Mucosa of rectum (tissue), 2 donors: ENCODE measurements at regions not wholly inside any gene's neighbourhood (a gene's known extent, or its start where the extent isn't known, plus 50 kb on each side); places are given as distances from the start of the nearest gene placed in this dataset.

ENCODE experiments used
- H3K27ac ChIP-seq, 2 donors: one replicate each; pipeline ENCODE4 v1.7.0; 2013; ENCODE audit warnings: inconsistent platforms in 2 of 2, low read depth in 2 of 2, low read length in 2 of 2
- H3K27me3 ChIP-seq, 2 donors: one replicate each; pipeline ENCODE4 v1.7.0; 2013; ENCODE audit warnings: low read length in 2 of 2; ENCODE audit not compliant: control insufficient read depth in 2 of 2, insufficient read depth in 2 of 2
- H3K36me3 ChIP-seq, 2 donors: one replicate each; pipeline ENCODE4 v1.7.0; 2013; ENCODE audit warnings: low read length in 2 of 2; ENCODE audit not compliant: control insufficient read depth in 2 of 2, insufficient read depth in 2 of 2
- H3K4me1 ChIP-seq, 2 donors: one replicate each; pipeline ENCODE4 v1.7.0; 2013; ENCODE audit warnings: low read length in 2 of 2, mild to moderate bottlenecking in 1 of 2; ENCODE audit not compliant: control insufficient read depth in 2 of 2, insufficient read depth in 2 of 2
- H3K4me3 ChIP-seq, 2 donors: one replicate each; pipeline ENCODE4 v1.7.0; 2013; ENCODE audit warnings: low read length in 2 of 2
- H3K9ac ChIP-seq, 2 donors: one replicate each; pipeline ENCODE4 v1.7.0; 2013; ENCODE audit warnings: low read length in 2 of 2, low read depth in 1 of 2, mild to moderate bottlenecking in 1 of 2
- H3K9me3 ChIP-seq, 2 donors: one replicate each; pipeline ENCODE4 v1.7.0; 2013; ENCODE audit warnings: low read length in 2 of 2; ENCODE audit not compliant: control insufficient read depth in 2 of 2
- donor health status: healthy.
- donor health status: Normal muscosa, but diverticular disease.

GRCh38 chr10:124176349-124177179 lies 83.2 kb upstream of the CHST15 start:
- no peaks in the 10 kb centered on the region for H3K9me3 ChIP-seq
- no peaks in the 10 kb centered on the region for H3K4me1 ChIP-seq
- no peak overlapping the region for H3K4me3 ChIP-seq
- no peaks in the 10 kb centered on the region for H3K36me3 ChIP-seq
- H3K27ac ChIP-seq = no peak overlapping the region
- no peaks in the 10 kb centered on the region for H3K27me3 ChIP-seq
- H3K9ac ChIP-seq = no peak overlapping the region

DNA sequence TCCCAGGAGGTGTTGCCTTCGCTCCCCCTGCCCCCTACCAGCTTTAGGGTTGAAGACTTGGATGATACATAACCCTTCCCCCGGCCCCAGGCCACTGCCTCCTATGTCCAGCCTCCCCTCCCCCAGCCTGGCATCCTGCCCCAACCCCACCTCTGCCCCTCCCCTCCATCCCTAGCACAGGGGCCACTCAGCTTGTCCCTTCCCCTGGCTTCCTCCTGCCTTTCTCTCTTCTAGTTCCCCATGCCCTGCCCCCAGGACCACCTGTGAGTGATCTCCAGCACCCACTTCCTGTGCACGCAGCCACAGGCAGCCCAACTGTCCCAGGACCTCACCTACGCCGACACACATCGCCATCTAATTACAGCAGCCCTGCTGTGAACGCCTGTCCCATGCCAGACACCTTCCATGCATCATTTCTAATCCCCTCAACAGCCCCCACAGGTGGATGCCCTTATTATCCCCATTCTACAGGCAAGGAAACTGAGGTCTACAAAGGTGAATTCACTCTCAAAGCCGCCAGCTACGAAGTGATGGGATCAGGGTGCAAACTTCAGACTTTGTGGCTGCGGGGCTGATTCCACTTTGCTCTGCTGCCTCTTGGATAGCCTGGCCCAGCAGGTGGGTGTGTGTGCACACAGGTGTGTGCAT lies 82.4 kb upstream of the CHST15 start:
- no peaks in the 10 kb centered on the region for H3K4me1 ChIP-seq
- no peaks in the 10 kb centered on the region for H3K9me3 ChIP-seq
- no peak overlapping the region for H3K27ac ChIP-seq
- H3K36me3 ChIP-seq = no peaks in the 10 kb centered on the region
- no peak overlapping the region for H3K9ac ChIP-seq
- no peak overlapping the region for H3K4me3 ChIP-seq
- H3K27me3 ChIP-seq = peaks cover 0 to 2% of the 10 kb centered on the region in 2 donors

GRCh38 chr10:124174673-124175645 lies 81.6 kb upstream of the CHST15 start:
- no peaks in the 10 kb centered on the region for H3K36me3 ChIP-seq
- no peak overlapping the region for H3K9ac ChIP-seq
- H3K27me3 ChIP-seq = peaks cover 0 to 4% of the 10 kb centered on the region in 2 donors
- no peaks in the 10 kb centered on the region for H3K4me1 ChIP-seq
- H3K27ac ChIP-seq = no peak overlapping the region
- no peak overlapping the region for H3K4me3 ChIP-seq
- H3K9me3 ChIP-seq = no peaks in the 10 kb centered on the region

GRCh38 chr10:124174071-124174566 lies 80.7 kb upstream of the CHST15 start:
- Histone ChIP-seq H3K36me3 (no peaks in the 10 kb centered on the region), H3K27ac (no peak overlapping the region)

DNA sequence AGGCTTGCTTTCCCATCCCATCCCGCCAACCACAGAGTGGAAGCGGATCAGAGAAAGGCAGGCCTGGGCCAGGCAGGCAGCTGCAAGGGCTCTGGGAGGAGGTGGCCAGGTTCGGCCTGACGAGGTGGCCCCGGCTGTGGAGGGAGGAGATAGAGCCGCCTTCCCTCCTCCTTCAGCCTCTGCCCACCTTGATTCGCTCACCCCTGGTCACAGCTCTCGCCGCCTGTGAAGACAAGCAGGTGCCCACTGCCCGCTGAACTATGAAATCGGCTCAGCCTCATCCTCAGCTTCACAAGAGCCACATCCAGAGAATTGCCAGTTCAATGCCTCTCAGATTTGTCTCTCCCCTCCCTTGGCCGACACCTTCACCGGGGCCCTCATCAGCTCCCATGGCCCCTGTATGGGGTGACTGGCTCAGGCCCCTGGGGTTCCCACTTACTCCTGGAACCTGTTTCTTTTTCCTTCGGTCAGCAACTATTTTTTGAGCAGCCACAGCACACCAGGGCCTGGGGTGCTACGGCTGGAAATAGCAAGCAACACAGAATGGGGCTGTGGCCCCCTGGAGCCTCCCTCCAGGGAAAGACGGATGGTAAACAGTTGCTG lies 80.0 kb upstream of the CHST15 start:
- Histone ChIP-seq H3K36me3 (no peaks in the 10 kb centered on the region), H3K9me3 (no peaks in the 10 kb centered on the region), H3K27me3 (peaks cover 0 to 4% of the 10 kb centered on the region in 2 donors), H3K27ac (no peak overlapping the region), H3K9ac (no peak overlapping the region), H3K4me1 (no peaks in the 10 kb centered on the region), H3K4me3 (no peak overlapping the region)

More at GRCh38 chr10:124174071-124174566, 80.7 kb upstream of the CHST15 start:
- Histone ChIP-seq H3K9ac (no peak overlapping the region), H3K27me3 (peaks cover 0 to 4% of the 10 kb centered on the region in 2 donors), H3K4me3 (no peak overlapping the region), H3K9me3 (no peaks in the 10 kb centered on the region), H3K4me1 (no peaks in the 10 kb centered on the region)

DNA sequence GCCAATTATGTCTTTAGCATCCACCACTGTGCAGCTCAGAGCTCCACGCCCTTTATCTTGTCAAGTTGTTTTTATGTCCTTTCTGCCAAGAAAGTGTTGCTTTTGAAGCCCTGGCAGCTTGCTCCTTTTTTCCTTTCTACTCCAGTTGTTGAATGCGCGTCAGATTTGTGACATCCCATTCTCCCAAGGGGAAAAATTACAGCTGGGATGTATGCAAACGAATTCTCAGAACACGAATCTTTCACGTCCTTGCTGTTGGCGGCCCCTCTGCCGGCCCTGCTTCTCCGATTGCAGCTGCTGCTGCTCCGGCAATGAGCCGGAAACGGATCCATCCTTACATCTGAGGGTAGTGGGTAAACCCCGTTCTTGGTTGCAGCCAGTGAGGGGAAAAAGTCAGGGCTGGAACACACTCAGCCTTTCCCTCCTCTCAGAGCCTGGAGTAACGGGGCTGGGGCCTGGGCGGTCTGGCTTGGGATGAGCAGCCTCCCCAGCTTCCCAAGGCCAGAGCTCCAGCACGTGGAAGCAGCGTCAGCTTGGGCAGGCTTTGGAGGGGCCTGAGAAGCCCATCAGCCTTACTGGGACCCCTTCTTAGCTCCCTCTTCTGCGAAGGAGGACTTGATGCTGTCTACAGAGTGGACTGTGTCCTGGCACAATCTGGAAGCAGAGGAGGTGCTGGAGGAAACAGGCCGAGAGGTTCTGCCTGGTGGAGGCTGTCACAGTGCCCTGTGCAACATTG lies 79.0 kb upstream of the CHST15 start:
- Histone ChIP-seq H3K4me3 (no peak overlapping the region), H3K27me3 (peaks cover 0 to 4% of the 10 kb centered on the region in 2 donors), H3K4me1 (no peaks in the 10 kb centered on the region), H3K9ac (no peak overlapping the region), H3K36me3 (no peaks in the 10 kb centered on the region), H3K27ac (no peak overlapping the region), H3K9me3 (no peaks in the 10 kb centered on the region)

DNA sequence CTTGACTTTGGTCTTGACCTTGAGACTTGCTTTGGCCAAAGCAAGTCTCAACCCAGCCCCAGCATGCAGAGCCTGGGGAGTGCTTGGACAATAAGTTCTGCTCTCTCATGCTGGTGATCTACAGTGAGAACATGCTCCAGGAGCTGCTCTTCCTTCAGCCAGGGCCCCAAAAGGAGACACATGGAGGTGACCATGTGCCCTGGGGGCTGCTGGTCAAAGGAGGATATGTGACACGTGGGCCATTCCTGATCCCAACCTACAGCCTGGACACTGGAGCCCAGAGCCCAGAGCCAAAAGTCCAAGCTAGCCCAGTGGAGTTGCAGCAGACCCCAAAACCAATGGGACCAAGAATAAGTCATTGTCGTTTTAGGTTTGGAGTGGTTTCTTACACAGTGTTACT lies 78.2 kb upstream of the CHST15 start:
- Histone ChIP-seq H3K27ac (no peak overlapping the region), H3K4me1 (no peaks in the 10 kb centered on the region), H3K27me3 (peaks cover 0 to 4% of the 10 kb centered on the region in 2 donors), H3K9me3 (no peaks in the 10 kb centered on the region), H3K36me3 (no peaks in the 10 kb centered on the region), H3K9ac (no peak overlapping the region), H3K4me3 (no peak overlapping the region)

DNA sequence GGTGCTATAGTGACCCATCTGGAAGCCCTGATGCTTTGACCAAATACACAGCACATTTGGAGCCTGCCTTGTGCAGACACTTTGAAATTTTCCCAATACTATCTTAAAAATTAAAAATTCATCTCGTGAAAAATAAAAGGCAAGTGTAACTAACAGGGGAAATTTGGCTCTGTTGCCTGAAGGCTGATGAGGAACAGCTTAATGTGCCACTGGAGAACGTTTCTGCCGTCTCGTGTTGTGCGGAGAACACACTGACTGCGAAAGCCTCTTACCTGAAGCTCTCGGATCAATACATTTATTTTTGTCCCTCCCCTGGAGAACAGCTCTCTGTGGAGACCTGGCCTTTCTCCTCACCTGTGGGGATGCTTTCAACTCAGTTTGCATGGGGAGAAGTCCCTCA lies 77.2 kb upstream of the CHST15 start:
- H3K4me1 ChIP-seq = no peaks in the 10 kb centered on the region

More for the DNA sequence above, 77.2 kb upstream of the CHST15 start:
- Histone ChIP-seq H3K4me3 (no peak overlapping the region), H3K9me3 (no peaks in the 10 kb centered on the region), H3K27ac (no peak overlapping the region), H3K36me3 (no peaks in the 10 kb centered on the region), H3K9ac (no peak overlapping the region), H3K27me3 (peaks cover 0 to 4% of the 10 kb centered on the region in 2 donors)
